Activated naive CD8-positive, alpha-beta T cell treated with anti-CD3 and anti-CD28 coated beads, Interleukin-2, amount 10 ng/mL, durations not matched to agents 7 days and 5 days (primary cell): ENCODE measurements at regions not wholly inside any gene's neighbourhood (a gene's known extent, or its start where the extent isn't known, plus 50 kb on each side); places are given as distances from the start of the nearest gene placed in this dataset.

Experiments used
- ATAC-seq: fragments of 150-1000 bp; cut with Tn5 transposase; one replicate; pipeline ENCODE4 v1.10.0; 2021; ENCODE audit warnings: low read depth, moderate library complexity
- POLR2A ChIA-PET: fragments of 350-600 bp; sonication (Branson Sonifier 250); formaldehyde crosslinking; loops from one replicate; lab custom pipeline; 2021; ENCODE audit warnings: antibody characterized with exemption; lab: Charles Lee
- DNase-seq: peaks from one replicate; pipeline ENCODE4 v3.0.0; 2021
- H3K27ac Mint-ChIP-seq: one replicate; pipeline ENCODE4 v1.8.0; 2022; ENCODE audit warnings: mild to moderate bottlenecking, mixed read lengths
- H3K27me3 Mint-ChIP-seq: one replicate; pipeline ENCODE4 v1.8.0; 2022; ENCODE audit warnings: mild to moderate bottlenecking, moderate library complexity, mixed read lengths
- H3K36me3 Mint-ChIP-seq: one replicate; pipeline ENCODE4 v1.8.0; 2021; ENCODE audit warnings: mild to moderate bottlenecking, mixed read lengths
- H3K4me1 Mint-ChIP-seq: one replicate; pipeline ENCODE4 v1.8.0; 2021; ENCODE audit warnings: mixed read lengths
- H3K4me3 Mint-ChIP-seq: one replicate; pipeline ENCODE4 v1.8.0; 2022; ENCODE audit warnings: mild to moderate bottlenecking, moderate library complexity, mixed read lengths
- H3K9me3 Mint-ChIP-seq: one replicate; pipeline ENCODE4 v1.8.0; 2021; ENCODE audit warnings: mixed read lengths

DNA sequence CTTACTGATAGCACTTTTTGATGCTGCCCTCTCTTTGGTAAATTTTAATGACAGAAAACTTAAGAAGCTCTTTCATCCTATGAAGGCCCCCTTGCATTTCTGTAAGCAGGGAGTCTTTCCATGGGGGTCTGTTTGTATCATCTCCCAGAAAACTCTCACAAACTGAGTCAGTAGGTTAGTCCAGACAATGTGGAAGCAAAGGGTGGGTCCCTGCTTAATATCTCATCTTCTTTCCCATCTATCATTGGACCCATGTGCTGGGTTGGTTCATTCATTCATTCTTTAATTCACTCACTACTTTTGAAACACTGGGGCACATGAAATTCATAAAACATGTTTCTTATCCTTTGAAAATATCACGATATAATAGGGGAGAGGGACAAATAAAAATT is 164.3 kb downstream of the NTMT2 start:
- Mint-ChIP-seq H3K9me3 (no peaks in the 10 kb centered on the region), H3K4me3 (no peak overlapping the region), H3K27me3 (peaks cover 4% of the 10 kb centered on the region), H3K27ac (no peak overlapping the region), H3K36me3 (no peaks in the 10 kb centered on the region), H3K4me1 (no peaks in the 10 kb centered on the region)
- POLR2A ChIA-PET = no interaction called here
- no peak for DNase-seq
- no peak for ATAC-seq

DNA sequence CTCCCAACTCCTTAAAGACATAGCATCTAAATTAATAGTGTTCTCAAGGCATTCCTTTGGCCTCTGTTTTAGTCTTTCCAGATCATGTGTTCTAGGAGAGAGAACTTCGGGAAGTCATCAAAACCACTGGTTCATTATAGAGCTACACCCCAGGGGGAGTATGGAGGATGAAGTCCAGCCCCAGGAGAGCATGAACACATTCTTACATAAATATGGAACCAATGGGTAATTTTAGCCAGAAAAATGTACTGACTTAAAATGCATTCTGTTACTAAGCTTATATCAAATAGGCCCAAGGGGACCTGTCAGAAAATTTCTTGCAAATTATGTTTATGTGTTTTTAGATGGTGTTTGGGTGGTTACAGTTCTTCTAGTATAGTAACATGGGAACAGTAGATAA is 165.2 kb downstream of the NTMT2 start:
- H3K4me1 Mint-ChIP-seq = no peaks in the 10 kb centered on the region
- H3K9me3 Mint-ChIP-seq = no peaks in the 10 kb centered on the region
- H3K4me3 Mint-ChIP-seq = no peak overlapping the region
- no peak overlapping the region for H3K27ac Mint-ChIP-seq
- ATAC-seq (no peak), DNase-seq (no peak)
- no peaks in the 10 kb centered on the region for H3K36me3 Mint-ChIP-seq
- H3K27me3 Mint-ChIP-seq = peaks cover 4% of the 10 kb centered on the region
- POLR2A ChIA-PET = no interaction called here

DNA sequence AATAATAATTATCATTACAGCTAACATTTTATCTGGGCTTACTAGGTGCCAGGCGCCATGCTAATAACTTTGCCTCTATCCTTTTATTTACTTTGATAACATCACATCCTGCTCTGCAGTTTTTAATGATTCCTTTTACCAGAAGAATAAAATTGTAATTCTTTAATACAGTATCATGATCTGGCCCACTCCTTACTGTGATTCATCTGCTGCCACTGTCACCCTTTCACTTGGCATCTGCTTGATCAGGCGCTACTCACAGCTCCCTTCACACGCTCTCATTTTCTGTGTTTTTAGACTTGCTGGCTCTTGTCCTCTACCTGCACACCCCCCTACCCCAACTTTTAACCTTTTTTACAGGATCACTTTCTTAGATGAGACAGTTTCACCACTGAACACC is 167.5 kb downstream of the NTMT2 start:
- no peaks in the 10 kb centered on the region for H3K36me3 Mint-ChIP-seq
- peaks cover 4% of the 10 kb centered on the region for H3K27me3 Mint-ChIP-seq
- no peak for ATAC-seq
- DNase-seq = no peak
- POLR2A ChIA-PET = no interaction called here
- no peaks in the 10 kb centered on the region for H3K9me3 Mint-ChIP-seq
- H3K4me1 Mint-ChIP-seq = no peaks in the 10 kb centered on the region
- H3K4me3 Mint-ChIP-seq = no peak overlapping the region
- no peak overlapping the region for H3K27ac Mint-ChIP-seq

DNA sequence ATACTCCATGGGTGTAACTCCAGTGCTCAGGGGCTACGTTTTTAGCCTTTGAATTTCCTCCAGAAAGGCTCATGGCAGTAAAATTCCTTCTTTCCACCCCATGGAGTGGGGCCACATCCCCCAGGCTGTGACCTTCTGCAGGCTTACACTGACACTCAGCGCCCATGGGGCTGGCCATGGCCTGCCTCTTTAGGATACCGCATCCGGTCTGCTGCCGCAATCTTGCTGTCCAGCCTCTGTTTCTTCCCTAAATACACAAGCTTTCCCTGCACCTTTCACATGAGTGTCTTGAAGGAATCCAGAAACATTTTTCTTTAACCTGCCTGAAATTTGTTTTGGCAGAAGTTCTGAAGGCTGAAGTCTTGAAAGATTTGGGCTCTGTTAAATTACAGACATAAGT is 170.5 kb downstream of the NTMT2 start:
- DNase-seq (no peak), ATAC-seq (no peak)
- H3K27ac Mint-ChIP-seq = no peak overlapping the region
- peaks cover 9% of the 10 kb centered on the region for H3K27me3 Mint-ChIP-seq
- no peaks in the 10 kb centered on the region for H3K4me1 Mint-ChIP-seq
- no peaks in the 10 kb centered on the region for H3K36me3 Mint-ChIP-seq
- H3K9me3 Mint-ChIP-seq = no peaks in the 10 kb centered on the region
- H3K4me3 Mint-ChIP-seq = no peak overlapping the region
- POLR2A ChIA-PET = no interaction called here

DNA sequence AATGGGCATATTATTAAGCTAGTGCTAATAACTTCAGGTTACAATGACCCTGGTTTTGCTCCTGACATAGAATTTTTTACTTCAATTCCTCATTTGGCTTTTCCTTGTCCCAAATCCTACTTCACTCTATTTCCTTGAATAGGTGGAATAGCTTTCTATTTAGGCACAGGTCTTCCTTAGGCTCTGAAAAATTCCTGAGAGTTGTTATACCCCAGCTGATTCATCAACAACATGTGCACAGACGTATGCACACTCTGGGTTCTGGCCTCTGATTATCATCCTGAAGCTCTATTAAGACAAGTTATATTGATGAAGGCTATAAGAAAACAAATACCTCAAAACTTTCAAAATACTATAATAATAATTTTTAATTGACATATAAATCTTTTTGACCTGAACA is 172.4 kb downstream of the NTMT2 start:
- DNase-seq = no peak
- ATAC-seq = no peak
- Mint-ChIP-seq H3K9me3 (no peaks in the 10 kb centered on the region), H3K4me3 (no peak overlapping the region), H3K4me1 (no peaks in the 10 kb centered on the region), H3K36me3 (no peaks in the 10 kb centered on the region), H3K27ac (no peak overlapping the region), H3K27me3 (peaks cover 7% of the 10 kb centered on the region)
- POLR2A ChIA-PET = interaction anchor here (0.6 kb wide), 1 partner anchor 1154 kb away, joined by 3 read pairs; no protein-coding TSS in a partner anchor

DNA sequence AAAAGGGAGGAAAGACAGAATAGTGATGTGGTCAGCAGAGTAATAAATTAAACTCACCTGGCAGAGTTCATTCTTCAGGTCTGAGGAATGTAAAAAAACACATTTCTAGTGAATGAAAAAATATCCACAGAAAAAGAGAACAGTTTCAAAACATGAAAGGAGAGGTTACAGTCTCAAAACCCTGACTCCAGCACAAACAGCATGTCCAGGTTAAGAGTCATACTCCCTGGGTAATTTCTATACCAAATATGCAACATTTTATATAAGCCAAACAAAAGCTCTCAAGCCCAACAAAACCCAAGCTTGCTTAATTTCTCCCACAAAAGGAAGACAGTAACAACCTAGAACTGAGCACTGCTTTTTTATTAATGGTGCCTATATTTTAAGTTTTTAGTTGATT is 173.0 kb downstream of the NTMT2 start:
- no peaks in the 10 kb centered on the region for H3K36me3 Mint-ChIP-seq
- POLR2A ChIA-PET = interaction anchor here (0.6 kb wide), 1 partner anchor 1154 kb away, joined by 3 read pairs; no protein-coding TSS in a partner anchor

DNA sequence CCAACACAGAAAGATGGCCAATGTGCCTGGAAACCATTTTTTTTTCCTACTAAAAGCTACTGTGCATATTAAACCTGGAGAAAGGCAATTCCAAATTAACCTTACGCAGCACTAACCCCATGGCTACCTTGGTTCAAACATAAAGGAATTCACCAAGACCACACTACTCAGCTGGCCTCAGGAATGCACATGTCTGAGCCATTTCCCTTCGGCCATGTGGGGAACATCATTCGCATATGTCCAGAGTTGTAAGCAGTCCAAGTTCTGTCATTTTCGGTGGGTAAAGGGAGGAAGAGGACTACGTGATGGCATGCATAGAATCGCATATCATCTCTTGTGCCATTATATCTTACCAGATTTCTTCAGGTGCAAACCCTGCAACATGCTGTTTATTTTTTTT is 175.4 kb downstream of the NTMT2 start:
- no peaks in the 10 kb centered on the region for H3K36me3 Mint-ChIP-seq
- no peak for ATAC-seq

More for the DNA sequence above, 173.0 kb downstream of the NTMT2 start:
- H3K4me3 Mint-ChIP-seq = no peak overlapping the region
- no peak for ATAC-seq
- H3K27ac Mint-ChIP-seq = no peak overlapping the region
- peaks cover 5% of the 10 kb centered on the region for H3K27me3 Mint-ChIP-seq
- H3K9me3 Mint-ChIP-seq = no peaks in the 10 kb centered on the region
- no peaks in the 10 kb centered on the region for H3K4me1 Mint-ChIP-seq
- DNase-seq = no peak

DNA sequence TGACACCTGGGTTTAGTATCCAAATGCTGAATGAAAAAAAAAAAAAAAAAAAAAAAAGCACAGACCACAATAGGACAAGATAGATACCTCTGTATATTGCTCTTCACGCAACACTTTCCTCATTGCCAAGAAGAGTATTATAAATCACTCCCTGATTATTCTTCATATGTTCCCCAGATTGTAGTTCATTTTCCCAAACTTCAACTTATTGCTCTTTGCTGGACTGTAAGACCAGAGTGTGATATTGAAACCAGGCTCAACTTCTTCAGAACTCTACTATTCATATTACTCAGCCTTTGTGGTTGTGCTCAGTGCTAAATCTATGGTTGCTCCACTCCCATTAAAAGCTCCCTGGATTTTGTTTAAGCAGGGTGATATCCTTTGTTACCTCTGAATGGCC is 180.4 kb downstream of the NTMT2 start:
- DNase-seq (no peak), ATAC-seq (no peak)
- POLR2A ChIA-PET = no interaction called here
- Mint-ChIP-seq H3K36me3 (no peaks in the 10 kb centered on the region), H3K27me3 (no peaks in the 10 kb centered on the region), H3K4me3 (no peak overlapping the region), H3K27ac (no peak overlapping the region), H3K4me1 (no peaks in the 10 kb centered on the region), H3K9me3 (no peaks in the 10 kb centered on the region)

More for the DNA sequence above, 175.4 kb downstream of the NTMT2 start:
- Mint-ChIP-seq H3K4me3 (no peak overlapping the region), H3K27ac (no peak overlapping the region), H3K4me1 (no peaks in the 10 kb centered on the region), H3K27me3 (peaks cover 5% of the 10 kb centered on the region), H3K9me3 (no peaks in the 10 kb centered on the region)
- POLR2A ChIA-PET = no interaction called here
- DNase-seq = no peak

DNA sequence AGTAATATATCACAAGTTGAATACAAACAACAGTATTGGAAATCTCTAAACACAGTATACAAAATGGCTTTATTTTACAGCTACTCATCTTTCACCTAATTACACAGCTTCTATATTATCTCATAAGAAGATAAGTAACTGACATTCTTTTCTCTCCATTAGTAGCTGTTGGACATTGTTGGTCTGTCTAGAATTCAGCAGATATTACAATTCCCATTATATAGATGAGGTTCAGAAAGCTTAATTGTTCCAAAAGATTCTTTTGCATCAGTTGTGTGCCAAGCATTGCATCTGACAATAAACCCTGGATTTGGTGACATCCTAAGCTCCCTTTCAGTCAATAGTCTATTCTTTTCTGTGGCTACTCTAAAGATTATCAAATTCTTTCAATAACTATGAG is 187.0 kb downstream of the NTMT2 start:
- POLR2A ChIA-PET = no interaction called here
- DNase-seq (no peak), ATAC-seq (no peak)
- Mint-ChIP-seq H3K27ac (no peak overlapping the region), H3K27me3 (peaks cover 7% of the 10 kb centered on the region), H3K36me3 (no peaks in the 10 kb centered on the region), H3K9me3 (no peaks in the 10 kb centered on the region), H3K4me1 (no peaks in the 10 kb centered on the region), H3K4me3 (no peak overlapping the region)

DNA sequence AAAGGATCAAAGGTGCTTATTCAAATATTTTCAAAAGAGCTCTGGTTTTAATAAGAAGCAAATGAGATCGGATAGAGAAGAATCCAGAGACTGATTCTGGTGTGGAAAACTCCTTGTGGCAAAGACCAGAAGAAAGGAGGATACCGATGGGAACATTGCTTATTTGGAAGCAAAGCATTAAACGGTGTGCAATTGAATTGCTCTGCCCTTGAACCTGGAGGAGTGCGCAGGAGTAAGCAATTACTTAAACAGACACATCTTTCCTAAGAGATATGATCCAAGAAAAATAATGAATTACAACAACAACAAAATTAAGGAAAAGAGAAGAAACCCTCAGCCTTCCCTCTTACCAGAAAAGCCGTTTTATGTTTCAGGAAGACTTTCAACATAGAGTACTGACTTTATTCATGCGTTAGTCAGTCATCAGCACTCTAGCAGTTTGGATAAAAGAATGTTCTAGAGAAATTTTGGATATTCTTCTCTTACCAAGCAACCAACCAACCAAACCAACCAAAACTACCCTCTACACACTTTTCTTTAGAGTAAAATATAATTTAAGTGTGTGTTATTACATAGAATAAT is 191.7 kb downstream of the NTMT2 start:
- POLR2A ChIA-PET = no interaction called here
- peaks cover 5% of the 10 kb centered on the region for H3K27me3 Mint-ChIP-seq

DNA sequence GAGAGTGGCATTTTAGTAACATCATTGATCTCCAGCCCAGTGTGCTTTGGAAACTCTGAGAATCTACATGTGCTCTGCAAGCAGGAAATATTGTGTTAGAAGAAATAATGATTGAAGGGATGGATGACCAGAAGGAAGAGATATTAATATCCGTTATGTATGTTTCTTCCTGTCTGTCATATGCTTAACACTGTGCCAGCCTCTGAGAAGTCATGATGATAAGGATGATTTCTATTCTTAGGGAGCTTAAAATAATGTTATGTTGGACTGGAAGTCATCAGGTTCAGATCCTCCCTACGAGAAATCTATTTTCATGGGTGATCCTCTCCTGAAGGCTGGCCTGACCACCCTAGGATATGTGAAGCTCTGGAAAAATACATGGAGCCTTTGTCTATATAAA is 192.4 kb upstream of the GORAB start:
- no peaks in the 10 kb centered on the region for H3K4me1 Mint-ChIP-seq
- POLR2A ChIA-PET = no interaction called here
- no peak for ATAC-seq

More for the DNA sequence above, 191.7 kb downstream of the NTMT2 start:
- no peaks in the 10 kb centered on the region for H3K36me3 Mint-ChIP-seq
- DNase-seq (no peak), ATAC-seq (no peak)
- no peaks in the 10 kb centered on the region for H3K4me1 Mint-ChIP-seq
- no peak overlapping the region for H3K27ac Mint-ChIP-seq
- H3K4me3 Mint-ChIP-seq = no peak overlapping the region
- H3K9me3 Mint-ChIP-seq = no peaks in the 10 kb centered on the region

DNA sequence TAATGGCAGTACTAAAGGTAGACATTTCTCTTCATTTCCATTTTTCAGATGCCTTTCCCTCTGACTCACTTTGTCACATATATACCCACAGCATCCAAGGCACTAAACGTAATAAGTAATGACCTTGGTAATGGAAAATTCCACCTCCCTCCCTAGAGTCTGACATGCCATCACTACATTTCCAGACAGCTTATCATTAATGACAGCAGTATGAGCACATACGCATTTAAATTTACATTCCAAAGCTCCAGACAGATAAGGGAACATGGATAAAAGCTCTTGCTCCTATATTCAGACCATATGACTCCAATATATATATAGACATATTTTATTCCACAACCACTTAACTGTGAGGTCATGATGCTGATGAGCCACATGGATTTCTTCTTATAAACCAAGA is 191.7 kb upstream of the GORAB start:
- Mint-ChIP-seq H3K36me3 (no peaks in the 10 kb centered on the region), H3K9me3 (no peaks in the 10 kb centered on the region), H3K27ac (no peak overlapping the region), H3K4me3 (no peak overlapping the region), H3K27me3 (no peaks in the 10 kb centered on the region), H3K4me1 (no peaks in the 10 kb centered on the region)
- DNase-seq = no peak
- no peak for ATAC-seq
- POLR2A ChIA-PET = no interaction called here

More for the DNA sequence above, 192.4 kb upstream of the GORAB start:
- DNase-seq = no peak
- Mint-ChIP-seq H3K4me3 (no peak overlapping the region), H3K9me3 (no peaks in the 10 kb centered on the region), H3K27me3 (no peaks in the 10 kb centered on the region), H3K27ac (no peak overlapping the region), H3K36me3 (no peaks in the 10 kb centered on the region)

DNA sequence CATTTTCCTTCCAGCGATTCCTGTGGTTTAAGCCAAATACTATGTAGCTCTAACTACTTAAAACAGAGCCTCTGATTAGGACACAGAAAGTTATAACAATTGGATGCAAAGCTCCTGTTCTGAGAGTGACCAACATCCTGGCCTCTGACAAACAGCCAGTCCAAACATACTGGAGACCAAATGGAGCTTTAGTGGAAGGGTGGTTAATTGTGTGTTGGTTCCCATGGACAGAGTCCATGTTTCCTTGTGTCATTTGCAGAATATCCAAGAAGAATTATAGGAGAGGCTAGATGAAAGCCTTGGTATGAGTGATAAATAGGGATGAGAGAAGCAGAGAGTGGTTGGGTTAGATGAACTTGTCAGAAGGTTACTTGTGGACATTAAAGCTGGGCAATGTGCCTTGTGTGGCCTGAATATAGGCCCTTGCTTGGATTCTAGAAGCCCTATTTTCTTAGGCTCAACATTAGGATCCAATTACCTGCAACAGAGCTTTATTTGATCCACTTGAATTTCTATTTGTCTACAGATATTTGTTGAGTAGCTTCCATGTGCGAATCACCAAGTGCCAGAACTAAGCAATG is 180.5 kb upstream of the GORAB start:
- Mint-ChIP-seq H3K36me3 (no peaks in the 10 kb centered on the region), H3K4me3 (no peak overlapping the region)

DNA sequence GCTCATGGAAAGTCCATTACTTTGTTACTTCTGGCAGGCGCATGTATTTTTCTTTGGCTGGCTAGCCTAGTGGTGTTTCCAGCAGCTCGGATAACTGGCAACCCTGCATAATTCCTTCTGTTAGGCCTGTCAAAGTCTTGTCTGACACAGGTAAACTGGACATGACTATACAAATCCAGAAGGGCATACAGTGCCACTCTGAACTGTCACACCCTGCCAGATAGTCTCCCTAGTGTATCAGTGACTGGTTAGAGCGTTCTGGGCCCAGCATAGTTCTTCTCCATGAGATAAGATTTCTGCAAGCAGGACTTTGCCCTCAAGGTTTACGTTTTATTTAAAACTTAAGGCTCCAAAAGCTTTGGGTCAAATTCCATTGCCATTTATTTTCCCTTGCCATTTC is 177.7 kb upstream of the GORAB start:
- Mint-ChIP-seq H3K9me3 (peaks cover 2% of the 10 kb centered on the region), H3K27me3 (no peaks in the 10 kb centered on the region), H3K27ac (no peak overlapping the region), H3K4me1 (no peaks in the 10 kb centered on the region), H3K36me3 (no peaks in the 10 kb centered on the region), H3K4me3 (no peak overlapping the region)
- ATAC-seq (no peak), DNase-seq (no peak)
- POLR2A ChIA-PET = no interaction called here

More for the DNA sequence above, 180.5 kb upstream of the GORAB start:
- POLR2A ChIA-PET = interaction anchor here (0.7 kb wide), 1 partner anchor 385 kb away, joined by 3 read pairs; no protein-coding TSS in a partner anchor
- no peak overlapping the region for H3K27ac Mint-ChIP-seq
- H3K27me3 Mint-ChIP-seq = no peaks in the 10 kb centered on the region
- ATAC-seq (no peak), DNase-seq (no peak)
- no peaks in the 10 kb centered on the region for H3K9me3 Mint-ChIP-seq
- no peaks in the 10 kb centered on the region for H3K4me1 Mint-ChIP-seq
